ENCODE measurements at regions not wholly inside any gene's neighbourhood (a gene's known extent, or its start where the extent isn't known, plus 50 kb on each side); places are given as distances from the start of the nearest gene placed in this dataset.

GRCh38 chr14:82757776-82758175 is 1224.1 kb upstream of the SEL1L start:
- Histone ChIP-seq H3K4me3 (no peak overlapping the region), H3K9me3 (peaks cover 2% of the 10 kb centered on the region), H3K4me1 (ENCODE audit: low read depth) (no peaks in the 10 kb centered on the region), H3K36me3 (ENCODE audit: low read depth) (no peaks in the 10 kb centered on the region)
- no peak for DNase-seq
- no peak for TF ChIP-seq CTCF (IDR thresholded peaks at IDR 0.05)
- ATAC-seq: no peak
- intact Hi-C loops (cut with DNase I, micrococcal nuclease): no loop called here

DNA sequence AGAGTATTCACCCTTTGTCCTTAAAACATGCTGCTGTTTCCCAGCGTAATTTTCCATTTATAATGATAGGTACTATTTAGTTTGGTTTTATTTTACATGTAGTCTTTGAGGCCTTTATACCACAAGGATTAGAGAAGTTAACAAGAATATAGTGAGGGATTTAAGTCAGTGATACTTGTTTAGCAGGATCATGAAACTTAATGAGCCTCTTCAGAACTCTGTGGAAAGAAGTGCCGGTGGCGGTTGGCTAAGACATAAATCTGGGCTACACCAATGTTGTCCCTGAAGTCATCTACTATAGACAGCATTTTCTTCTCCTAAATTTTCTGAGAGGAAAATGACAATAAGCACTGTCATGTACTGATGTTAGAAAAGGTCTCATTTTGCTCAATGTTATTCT is 1226.0 kb upstream of the SEL1L start:
- Histone ChIP-seq H3K36me3 (ENCODE audit: low read depth) (no peaks in the 10 kb centered on the region), H3K4me3 (no peak overlapping the region), H3K4me1 (ENCODE audit: low read depth) (no peaks in the 10 kb centered on the region), H3K9me3 (peaks cover 2% of the 10 kb centered on the region)
- no peak for TF ChIP-seq CTCF (IDR thresholded peaks at IDR 0.05)
- intact Hi-C loops (cut with DNase I, micrococcal nuclease): no loop called here
- ATAC-seq (no peak), DNase-seq (no peak)

DNA sequence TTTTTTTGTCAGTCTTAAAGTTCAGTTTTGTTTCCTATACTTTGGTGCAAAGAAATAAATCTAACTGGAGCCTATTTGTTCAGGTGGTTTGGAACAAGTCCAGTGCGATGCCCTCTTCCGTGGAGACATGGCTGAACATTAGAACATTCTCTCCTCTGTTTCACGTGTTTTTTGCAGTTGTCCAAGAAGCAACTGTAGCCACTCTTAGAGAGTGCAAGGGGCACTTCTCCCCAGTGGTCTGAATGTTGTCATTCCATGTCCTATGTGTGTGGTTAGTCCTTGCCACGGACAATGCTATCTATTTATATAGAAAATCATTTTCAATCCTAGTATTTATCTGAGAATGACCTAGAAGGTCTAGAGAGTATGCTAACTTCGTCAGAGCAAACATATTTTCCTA is 1232.5 kb upstream of the SEL1L start:
- intact Hi-C loops (cut with DNase I, micrococcal nuclease): no loop called here
- TF ChIP-seq CTCF (IDR thresholded peaks at IDR 0.05): no peak
- Histone ChIP-seq H3K4me1 (ENCODE audit: low read depth) (no peaks in the 10 kb centered on the region), H3K36me3 (ENCODE audit: low read depth) (no peaks in the 10 kb centered on the region), H3K4me3 (no peak overlapping the region), H3K9me3 (no peaks in the 10 kb centered on the region)
- ATAC-seq (no peak), DNase-seq (no peak)

DNA sequence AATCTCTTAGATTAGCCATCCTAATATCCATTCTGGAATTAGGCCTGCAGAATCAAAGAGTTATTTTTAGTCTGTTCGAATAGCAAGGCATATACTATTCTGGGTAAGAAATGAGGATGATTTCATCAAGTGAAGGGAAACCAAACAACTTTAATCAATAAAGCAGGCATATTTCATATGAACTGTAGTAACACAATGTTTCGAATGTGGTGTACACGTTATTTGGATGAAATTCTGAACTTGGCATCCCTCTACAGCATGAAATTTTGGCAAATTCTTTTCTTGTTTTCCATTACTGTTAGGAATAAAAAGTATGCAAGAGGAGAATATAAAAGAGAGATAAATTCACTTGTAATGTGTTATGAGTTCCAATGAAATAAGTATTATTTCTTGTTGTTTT is 1233.3 kb upstream of the SEL1L start:
- DNase-seq (no peak), ATAC-seq (no peak)
- Histone ChIP-seq H3K36me3 (ENCODE audit: low read depth) (no peaks in the 10 kb centered on the region), H3K9me3 (no peaks in the 10 kb centered on the region), H3K4me3 (no peak overlapping the region), H3K4me1 (ENCODE audit: low read depth) (no peaks in the 10 kb centered on the region)
- intact Hi-C loops (cut with DNase I, micrococcal nuclease): no loop called here
- no peak for TF ChIP-seq CTCF (IDR thresholded peaks at IDR 0.05)

GRCh38 chr14:82776958-82777357 is 1243.3 kb upstream of the SEL1L start:
- Histone ChIP-seq H3K4me1 (ENCODE audit: low read depth) (no peaks in the 10 kb centered on the region), H3K4me3 (no peak overlapping the region), H3K36me3 (ENCODE audit: low read depth) (no peaks in the 10 kb centered on the region), H3K9me3 (peaks cover 2% of the 10 kb centered on the region)
- TF ChIP-seq CTCF (IDR thresholded peaks at IDR 0.05): no peak
- no peak for DNase-seq
- ATAC-seq: no peak
- intact Hi-C loops (cut with DNase I, micrococcal nuclease): no loop called here

DNA sequence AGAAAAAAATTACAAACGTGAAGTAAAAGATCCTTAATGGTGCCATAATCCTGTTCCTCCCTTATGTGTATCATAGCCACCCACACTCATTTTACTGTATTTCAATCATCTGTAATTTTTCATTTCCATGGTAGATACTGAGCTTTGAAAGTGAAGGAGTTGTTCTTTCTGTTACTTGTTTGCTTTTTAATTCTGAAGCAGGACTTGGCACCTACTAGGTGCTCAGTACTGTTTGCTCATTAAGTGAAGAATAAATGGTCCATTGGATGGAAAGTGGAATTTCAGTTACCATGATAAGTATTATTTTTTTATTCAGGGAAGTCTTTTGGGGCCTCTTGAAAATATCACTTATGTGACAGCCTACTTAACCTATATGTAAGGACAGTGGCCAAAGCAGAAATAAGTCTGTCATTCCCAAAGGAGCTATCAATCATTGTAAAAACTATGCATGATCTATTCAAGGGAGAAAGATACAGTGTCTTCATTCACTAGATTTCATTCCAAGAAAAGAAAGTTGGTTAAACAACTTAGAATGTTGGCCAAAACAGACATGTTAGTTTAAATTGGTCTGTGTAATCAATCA is 1244.4 kb upstream of the SEL1L start:
- no peaks in the 10 kb centered on the region for H3K36me3 ChIP-seq (ENCODE audit: low read depth)
- no peak overlapping the region for H3K4me3 ChIP-seq
- no peak for TF ChIP-seq CTCF (IDR thresholded peaks at IDR 0.05)
- no peak for DNase-seq
- no peak for ATAC-seq
- H3K4me1 ChIP-seq (ENCODE audit: low read depth): no peaks in the 10 kb centered on the region
- H3K9me3 ChIP-seq: peaks cover 2% of the 10 kb centered on the region
- intact Hi-C loops (cut with DNase I, micrococcal nuclease): no loop called here

All from mucosa of descending colon (tissue), 3 donors.